ENCODE measurements at regions not wholly inside any gene's neighbourhood (a gene's known extent, or its start where the extent isn't known, plus 50 kb on each side); places are given as distances from the start of the nearest gene placed in this dataset.

- TF ChIP-seq, protein P1, sequence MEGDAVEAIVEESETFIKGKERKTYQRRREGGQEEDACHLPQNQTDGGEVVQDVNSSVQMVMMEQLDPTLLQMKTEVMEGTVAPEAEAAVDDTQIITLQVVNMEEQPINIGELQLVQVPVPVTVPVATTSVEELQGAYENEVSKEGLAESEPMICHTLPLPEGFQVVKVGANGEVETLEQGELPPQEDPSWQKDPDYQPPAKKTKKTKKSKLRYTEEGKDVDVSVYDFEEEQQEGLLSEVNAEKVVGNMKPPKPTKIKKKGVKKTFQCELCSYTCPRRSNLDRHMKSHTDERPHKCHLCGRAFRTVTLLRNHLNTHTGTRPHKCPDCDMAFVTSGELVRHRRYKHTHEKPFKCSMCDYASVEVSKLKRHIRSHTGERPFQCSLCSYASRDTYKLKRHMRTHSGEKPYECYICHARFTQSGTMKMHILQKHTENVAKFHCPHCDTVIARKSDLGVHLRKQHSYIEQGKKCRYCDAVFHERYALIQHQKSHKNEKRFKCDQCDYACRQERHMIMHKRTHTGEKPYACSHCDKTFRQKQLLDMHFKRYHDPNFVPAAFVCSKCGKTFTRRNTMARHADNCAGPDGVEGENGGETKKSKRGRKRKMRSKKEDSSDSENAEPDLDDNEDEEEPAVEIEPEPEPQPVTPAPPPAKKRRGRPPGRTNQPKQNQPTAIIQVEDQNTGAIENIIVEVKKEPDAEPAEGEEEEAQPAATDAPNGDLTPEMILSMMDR (tag by site-specific recombination; IDR thresholded peaks at IDR 0.05) = no peak
- TF ChIP-seq ZNF148 (tag by site-specific recombination; IDR thresholded peaks at IDR 0.05; ENCODE audit: borderline replicate concordance) (no peak), ZNF146 (tag by site-specific recombination; IDR thresholded peaks at IDR 0.05) (no peak), ZNF350 (tag by site-specific recombination; IDR thresholded peaks at IDR 0.05) (no peak), YY1 (tag by site-specific recombination; IDR thresholded peaks at IDR 0.05) (no peak), ZBTB21 (tag by site-specific recombination; IDR thresholded peaks at IDR 0.05) (no peak), YY2 (tag by site-specific recombination; IDR thresholded peaks at IDR 0.05) (no peak), REST (tag by site-specific recombination; IDR thresholded peaks at IDR 0.05) (no peak), ZBTB48 (tag by site-specific recombination; IDR thresholded peaks at IDR 0.05) (no peak), TCF7L2 (IDR thresholded peaks at IDR 0.05; ENCODE audit: borderline replicate concordance, low read depth, low read length) (no peak), ZNF571 (tag by site-specific recombination; IDR thresholded peaks at IDR 0.05) (no peak), PATZ1 (tag by site-specific recombination; IDR thresholded peaks at IDR 0.05) (no peak), ZNF274 (IDR thresholded peaks at IDR 0.05; ENCODE audit: low read length) (no peak), ZNF274 (tag by site-specific recombination; IDR thresholded peaks at IDR 0.05; ENCODE audit: borderline replicate concordance) (no peak)
These were observed 381.6 kb upstream of the CPEB2 start for GRCh38 chr4:14620567-14621141.

Data from HEK293 (cell line).